ENCODE measurements at regions not wholly inside any gene's neighbourhood (a gene's known extent, or its start where the extent isn't known, plus 50 kb on each side); places are given as distances from the start of the nearest gene placed in this dataset.

DNA sequence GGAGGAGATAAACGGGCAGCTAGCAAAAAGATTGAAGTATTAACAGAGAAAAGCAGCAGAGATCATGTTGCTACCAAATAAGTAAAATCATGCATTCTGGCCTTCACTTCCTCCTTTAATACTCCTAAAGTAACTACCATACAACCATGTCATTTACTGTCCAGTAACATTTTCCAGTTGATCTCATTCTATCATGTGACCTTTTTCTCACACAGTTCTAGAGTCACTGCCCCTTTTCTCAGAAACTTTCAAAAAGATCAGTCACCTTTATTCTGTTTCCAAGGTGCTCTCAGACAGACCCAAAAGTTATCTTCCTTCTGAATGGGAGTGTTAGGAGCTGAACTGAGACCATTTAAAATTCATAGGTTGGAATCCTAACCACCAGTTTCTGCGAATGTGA, 984.4 kb downstream of the FAM181B start:
- TF ChIP-seq, protein P1, sequence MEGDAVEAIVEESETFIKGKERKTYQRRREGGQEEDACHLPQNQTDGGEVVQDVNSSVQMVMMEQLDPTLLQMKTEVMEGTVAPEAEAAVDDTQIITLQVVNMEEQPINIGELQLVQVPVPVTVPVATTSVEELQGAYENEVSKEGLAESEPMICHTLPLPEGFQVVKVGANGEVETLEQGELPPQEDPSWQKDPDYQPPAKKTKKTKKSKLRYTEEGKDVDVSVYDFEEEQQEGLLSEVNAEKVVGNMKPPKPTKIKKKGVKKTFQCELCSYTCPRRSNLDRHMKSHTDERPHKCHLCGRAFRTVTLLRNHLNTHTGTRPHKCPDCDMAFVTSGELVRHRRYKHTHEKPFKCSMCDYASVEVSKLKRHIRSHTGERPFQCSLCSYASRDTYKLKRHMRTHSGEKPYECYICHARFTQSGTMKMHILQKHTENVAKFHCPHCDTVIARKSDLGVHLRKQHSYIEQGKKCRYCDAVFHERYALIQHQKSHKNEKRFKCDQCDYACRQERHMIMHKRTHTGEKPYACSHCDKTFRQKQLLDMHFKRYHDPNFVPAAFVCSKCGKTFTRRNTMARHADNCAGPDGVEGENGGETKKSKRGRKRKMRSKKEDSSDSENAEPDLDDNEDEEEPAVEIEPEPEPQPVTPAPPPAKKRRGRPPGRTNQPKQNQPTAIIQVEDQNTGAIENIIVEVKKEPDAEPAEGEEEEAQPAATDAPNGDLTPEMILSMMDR (IDR thresholded peaks at IDR 0.05) = no peak
- no peak for TF ChIP-seq POLR2A (IDR thresholded peaks at IDR 0.05)

All from adrenal gland (tissue), 5 donors.